Activated T-helper 9 cell treated with anti-CD3 and anti-CD28 coated beads, Interleukin-2, amount 50 U/mL, for 16 hours (primary cell): ENCODE measurements at regions not wholly inside any gene's neighbourhood (a gene's known extent, or its start where the extent isn't known, plus 50 kb on each side); places are given as distances from the start of the nearest gene placed in this dataset.

Experiments
- DNase-seq: peaks from one replicate; pipeline ENCODE4 v3.0.0-alpha.2; 2020; ENCODE audit warnings: low read depth

DNA sequence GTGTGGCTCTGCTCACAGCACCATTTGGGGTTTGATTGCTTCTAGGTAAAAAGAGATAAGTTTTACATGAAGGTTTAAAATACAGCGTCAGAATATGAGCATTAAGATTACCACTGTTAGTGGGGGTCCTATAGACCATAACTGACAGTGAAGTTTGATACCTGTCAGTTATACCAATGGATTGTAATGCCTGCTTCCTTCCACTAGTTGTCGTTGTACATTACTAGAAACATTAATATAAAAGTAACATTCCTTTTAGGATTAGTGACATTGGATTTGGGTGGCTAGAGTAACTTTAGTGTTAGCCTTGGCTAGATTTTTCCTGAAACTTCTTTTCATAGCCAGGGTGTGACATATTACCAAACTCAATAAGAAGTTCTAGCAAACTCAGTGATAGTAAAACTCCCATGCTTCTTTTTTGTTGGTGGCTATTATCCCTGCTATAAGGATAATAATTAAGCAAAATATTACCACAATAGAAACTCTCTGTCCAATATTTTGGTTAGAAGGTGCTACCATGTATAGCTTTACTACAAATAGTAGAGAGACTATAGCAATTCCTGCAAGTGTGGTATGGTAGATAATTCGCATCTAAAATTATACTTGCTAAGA is 57.1 kb downstream of the FAM181B start:
- DNase-seq, result no peak

DNA sequence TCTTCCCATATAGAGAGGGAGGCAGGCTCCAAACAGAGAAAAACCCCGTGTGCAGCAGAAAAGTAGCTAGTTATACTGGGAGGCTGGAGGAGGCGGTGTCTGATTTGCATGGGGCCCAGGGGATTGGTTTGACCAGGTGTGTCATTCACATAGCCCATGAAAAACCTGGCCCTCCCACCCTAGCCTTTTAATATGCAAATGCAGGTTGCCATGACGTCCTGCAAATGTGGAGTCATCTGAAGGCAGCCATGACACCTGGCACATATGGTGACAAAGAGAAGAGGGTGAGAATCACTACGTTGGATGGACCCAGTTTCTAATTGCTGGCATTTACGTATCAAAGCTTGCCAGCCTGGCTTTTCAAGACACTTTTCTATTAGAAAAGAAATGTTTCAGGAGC is 57.8 kb downstream of the FAM181B start:
- no peak for DNase-seq

DNA sequence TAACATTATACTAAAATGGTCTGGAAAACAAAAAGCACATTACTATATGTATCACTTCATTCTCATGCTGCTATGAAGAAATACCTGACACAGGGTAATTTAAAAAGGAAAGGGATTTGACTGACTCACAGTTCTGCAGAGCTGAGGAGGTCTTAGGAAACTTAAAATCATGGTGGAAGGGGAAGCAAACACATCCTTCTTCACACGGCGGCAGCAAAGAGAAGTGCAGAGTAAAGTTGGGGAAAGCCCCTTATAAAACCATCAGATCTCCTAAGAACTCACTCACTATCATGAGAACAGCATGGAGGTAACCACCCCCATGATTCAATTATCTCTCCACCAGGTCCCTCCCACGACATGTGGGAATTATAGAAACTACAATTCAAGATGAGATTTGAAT is 60.0 kb downstream of the FAM181B start:
- DNase-seq, result no peak

GRCh38 chr11:82671451-82671850 is 62.2 kb downstream of the FAM181B start:
- DNase-seq, result no peak

- no peak for DNase-seq
These were observed 70.1 kb downstream of the FAM181B start for GRCh38 chr11:82663535-82663934.

DNA sequence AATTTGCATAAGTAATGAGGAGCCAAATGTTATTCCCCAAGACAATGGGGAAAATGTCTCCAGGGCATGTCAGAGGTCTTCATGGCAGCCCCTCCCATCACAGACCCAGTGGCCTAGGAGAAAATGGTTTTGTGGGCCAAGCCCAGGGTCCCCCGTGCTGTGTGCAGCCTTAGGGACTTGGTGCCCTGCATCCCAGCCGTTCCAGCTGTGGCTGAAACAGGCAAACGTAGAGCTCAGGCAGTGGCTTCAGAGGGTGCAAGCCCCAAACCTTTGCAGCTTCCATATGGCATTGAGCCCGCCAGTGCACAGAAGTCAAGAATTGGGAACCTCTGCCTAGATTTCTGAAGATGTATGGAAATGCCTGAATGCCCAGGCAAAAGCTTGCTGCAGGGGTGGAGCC is 79.9 kb downstream of the FAM181B start:
- DNase-seq, result no peak

GRCh38 chr11:82639251-82639650 is 94.4 kb downstream of the FAM181B start:
- no peak for DNase-seq

DNA sequence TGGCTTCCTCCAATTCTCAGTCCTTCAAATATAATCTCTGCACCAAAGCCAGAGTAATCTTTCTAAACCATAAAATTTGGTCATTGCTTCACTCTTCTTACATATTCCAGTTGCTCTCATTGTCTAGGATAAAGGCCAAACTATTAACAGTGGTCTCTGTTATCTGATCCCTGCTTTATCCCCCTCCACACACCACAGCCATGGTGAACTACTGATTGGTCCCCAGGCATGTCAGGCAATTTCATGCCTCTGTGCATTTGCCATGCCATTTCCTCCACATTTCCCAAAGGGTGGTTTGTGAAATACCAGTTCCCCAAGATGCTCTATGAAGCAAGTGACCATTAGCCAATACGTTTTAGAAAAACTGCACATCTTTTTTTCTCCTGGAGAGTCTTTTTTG is 97.0 kb downstream of the FAM181B start:
- no peak for DNase-seq

- no peak for DNase-seq
These were observed 99.6 kb downstream of the FAM181B start for GRCh38 chr11:82634091-82634490.

- DNase-seq, result no peak
These were observed 101.7 kb downstream of the FAM181B start for GRCh38 chr11:82631722-82632630.

DNA sequence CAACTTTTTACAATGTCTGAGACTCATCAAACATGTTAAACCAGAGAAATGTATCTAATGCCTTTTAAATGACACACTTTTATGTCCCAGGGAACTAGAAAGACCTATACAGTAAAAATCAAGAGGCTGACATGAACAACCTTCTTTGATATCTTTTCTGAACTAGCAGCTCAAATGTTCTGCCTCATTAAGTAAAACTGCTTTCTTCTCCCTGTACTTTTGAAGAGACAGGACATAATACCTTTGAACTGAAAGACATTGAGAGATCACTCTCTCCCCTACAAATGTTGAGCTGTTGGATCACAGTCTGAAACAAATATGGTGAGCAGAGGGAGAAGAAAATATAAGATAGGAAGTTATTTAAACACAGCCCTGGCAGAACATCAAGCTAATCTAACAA is 123.0 kb downstream of the FAM181B start:
- DNase-seq, result no peak

DNA sequence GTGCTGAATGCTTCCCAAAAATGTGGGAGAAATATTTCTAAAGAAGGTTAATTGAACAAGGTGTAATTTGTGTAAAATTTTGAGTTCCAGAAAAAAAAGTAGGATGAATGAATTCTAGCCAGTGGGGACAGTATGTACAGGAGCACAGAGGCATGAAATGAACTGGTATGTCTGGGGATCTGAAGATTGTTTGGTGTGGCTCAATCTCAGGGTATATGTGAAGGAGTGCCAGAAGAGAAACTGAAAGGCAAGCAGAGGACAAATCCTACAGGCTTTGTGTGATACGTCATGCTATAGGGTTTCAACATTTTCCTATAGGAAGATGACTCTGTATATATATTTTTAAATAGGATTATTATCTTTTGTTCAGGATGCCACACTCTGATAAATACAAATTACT is 126.9 kb downstream of the FAM181B start:
- DNase-seq, result no peak

GRCh38 chr11:82601711-82602110 is 132.0 kb downstream of the FAM181B start:
- no peak for DNase-seq

GRCh38 chr11:82599836-82600235 is 133.8 kb downstream of the FAM181B start:
- no peak for DNase-seq

- DNase-seq, result no peak
These were observed 147.1 kb downstream of the FAM181B start for GRCh38 chr11:82586581-82586980.

DNA sequence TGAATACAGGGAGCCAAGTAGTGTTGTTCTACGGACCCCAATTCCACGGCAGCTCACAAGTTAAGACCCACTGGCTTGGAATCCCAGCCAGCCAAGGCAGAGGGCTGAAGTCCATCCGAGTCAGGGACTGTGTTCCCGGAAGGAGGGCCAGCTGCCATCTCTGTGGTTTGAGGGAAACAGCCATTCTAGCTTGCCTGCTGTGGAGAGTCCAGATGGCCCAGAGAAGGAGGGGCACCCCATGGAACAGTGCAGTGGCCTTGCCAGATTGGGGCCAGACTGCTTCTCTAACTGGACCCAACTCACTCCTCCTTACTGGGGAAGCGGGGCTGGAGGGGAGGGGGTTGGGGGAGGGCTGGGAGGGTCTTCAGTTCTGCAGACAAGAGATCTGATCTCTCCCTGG is 156.4 kb downstream of the FAM181B start:
- DNase-seq, result no peak

- DNase-seq, result no peak
These were observed 172.8 kb downstream of the FAM181B start for GRCh38 chr11:82560836-82561235.

- no peak for DNase-seq
These were observed 174.1 kb downstream of the FAM181B start for GRCh38 chr11:82559609-82560008.

DNA sequence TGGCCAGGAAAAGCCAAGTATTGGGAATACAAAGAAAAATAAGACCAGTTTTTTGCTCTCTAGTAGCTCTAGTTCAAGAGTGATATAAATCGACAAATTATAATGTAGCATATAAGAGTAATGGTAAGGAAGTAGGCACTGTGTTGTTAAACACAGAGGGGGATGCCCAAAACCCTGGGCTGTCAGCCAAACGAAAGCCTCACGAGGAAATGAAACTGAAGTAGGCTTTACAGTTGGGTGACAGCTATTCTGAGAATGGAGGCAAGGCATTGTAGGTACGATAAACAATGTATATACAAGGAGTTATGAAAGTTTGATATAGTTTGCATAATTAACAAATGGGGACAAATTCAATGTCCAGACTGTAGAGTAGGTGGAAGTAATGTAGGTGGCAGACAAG is 176.4 kb downstream of the FAM181B start:
- no peak for DNase-seq

GRCh38 chr11:82556210-82556609 is 177.5 kb downstream of the FAM181B start:
- no peak for DNase-seq

DNA sequence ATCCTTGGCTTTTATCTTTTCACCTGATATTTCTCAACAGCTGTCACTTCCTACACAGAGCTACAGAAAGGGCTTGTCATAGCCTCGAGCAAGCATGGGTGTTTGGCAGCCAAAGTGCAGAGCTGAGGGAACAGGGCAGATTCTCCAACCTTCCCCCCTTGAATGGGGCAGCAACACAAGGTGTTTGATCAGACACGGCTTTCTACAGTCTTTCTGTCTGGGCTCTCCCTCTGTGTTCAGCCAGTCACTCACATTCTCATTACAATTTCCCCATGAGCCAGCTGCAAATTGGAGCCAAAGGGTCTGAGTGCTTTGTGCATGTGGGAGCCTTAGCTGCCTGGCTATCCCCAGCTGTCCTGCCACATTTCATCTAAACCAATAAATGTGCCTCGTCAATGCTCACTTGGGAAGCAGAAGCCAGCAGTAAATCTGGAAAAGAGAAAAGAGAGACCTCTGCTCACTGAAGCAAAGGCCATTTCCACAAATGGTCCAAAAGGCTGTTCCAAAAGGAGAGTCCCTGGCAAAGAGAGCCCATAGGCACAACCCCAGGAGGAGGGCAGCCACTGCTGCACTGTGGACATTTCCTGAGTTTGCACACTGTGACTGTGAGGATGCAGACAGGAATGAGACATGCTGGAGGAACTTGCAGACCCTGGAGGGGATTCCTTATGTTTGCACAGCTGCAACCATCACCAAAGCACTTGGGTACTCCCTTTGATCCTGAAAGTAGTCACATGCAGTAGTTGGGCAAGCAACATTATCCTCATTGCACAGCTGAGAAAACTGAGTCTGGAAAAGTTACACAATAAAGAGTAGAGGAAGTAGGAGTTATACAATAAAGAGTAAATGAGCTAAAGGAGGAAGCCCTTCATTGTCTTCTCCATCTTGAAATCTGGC is 186.8 kb downstream of the FAM181B start:
- DNase-seq, result no peak

- DNase-seq, result no peak
These were observed 194.0 kb downstream of the FAM181B start for GRCh38 chr11:82539669-82540068.

- DNase-seq, result no peak
These were observed 197.0 kb downstream of the FAM181B start for GRCh38 chr11:82536706-82537105.
